Activated CD4-positive, alpha-beta T cell treated with anti-CD3 and anti-CD28 coated beads, Interleukin-2, Interleukin-4, amounts not matched to agents 100 ng/mL and 50 ng/mL, durations not matched to agents 16 hours and 8 hours (primary cell): ENCODE measurements at regions not wholly inside any gene's neighbourhood (a gene's known extent, or its start where the extent isn't known, plus 50 kb on each side); places are given as distances from the start of the nearest gene placed in this dataset.
A peak's percentile ranks its signal among the peaks of the same experiment; 100 is the strongest.
"Not testable (repeated sequence)": the region's sequence is repeated elsewhere in the genome, so short reads cannot be mapped to it uniquely, and the experiment has no call there.

Source experiments
- DNase-seq: peaks from one replicate; pipeline ENCODE4 v3.0.0-alpha.2; 2020; ENCODE audit warnings: low spot score

- DNase-seq: no peak
Measured at GRCh38 chr2:125364192-125364983, 1291.6 kb upstream of the GYPC start.

- DNase-seq: no peak
Measured at GRCh38 chr2:125364984-125365265, 1291.0 kb upstream of the GYPC start.

GRCh38 chr2:125371867-125372266 is 1284.1 kb upstream of the GYPC start:
- DNase-seq: no peak

- DNase-seq: no peak
Measured at GRCh38 chr2:125373293-125373692, 1282.7 kb upstream of the GYPC start.

GRCh38 chr2:125386074-125386473 is 1269.9 kb upstream of the GYPC start:
- no peak for DNase-seq

- DNase-seq: peak; percentile 3
Measured at GRCh38 chr2:125397535-125398251, 1258.3 kb upstream of the GYPC start.

GRCh38 chr2:125398738-125399524 is 1257.0 kb upstream of the GYPC start:
- DNase-seq: no peak

GRCh38 chr2:125405816-125406215 is 1250.1 kb upstream of the GYPC start:
- no peak for DNase-seq

GRCh38 chr2:125408874-125409538 is 1247.0 kb upstream of the GYPC start:
- no peak for DNase-seq

GRCh38 chr2:125418483-125418882 is 1237.5 kb upstream of the GYPC start:
- DNase-seq: no peak

GRCh38 chr2:125422198-125422770 is 1233.7 kb upstream of the GYPC start:
- not testable (repeated sequence) for DNase-seq

GRCh38 chr2:125424266-125424785 is 1231.6 kb upstream of the GYPC start:
- no peak for DNase-seq

- no peak for DNase-seq
Measured at GRCh38 chr2:125427721-125428315, 1228.1 kb upstream of the GYPC start.

- no peak for DNase-seq
Measured at GRCh38 chr2:125444106-125444505, 1211.9 kb upstream of the GYPC start.

- DNase-seq: no peak
Measured at GRCh38 chr2:125445495-125445894, 1210.5 kb upstream of the GYPC start.

GRCh38 chr2:125450092-125450491 is 1205.9 kb upstream of the GYPC start:
- no peak for DNase-seq

- DNase-seq: no peak
Measured at GRCh38 chr2:125455110-125455509, 1200.8 kb upstream of the GYPC start.

GRCh38 chr2:125456693-125457363 is 1199.1 kb upstream of the GYPC start:
- DNase-seq: no peak

GRCh38 chr2:125471963-125472362 is 1184.0 kb upstream of the GYPC start:
- DNase-seq: no peak

- no peak for DNase-seq
Measured at GRCh38 chr2:125479143-125479636, 1176.8 kb upstream of the GYPC start.

GRCh38 chr2:125490308-125490707 is 1165.7 kb upstream of the GYPC start:
- no peak for DNase-seq
